HG03135 (cell line): ENCODE measurements at regions not wholly inside any gene's neighbourhood (a gene's known extent, or its start where the extent isn't known, plus 50 kb on each side); places are given as distances from the start of the nearest gene placed in this dataset.

ENCODE experiments used
- ATAC-seq: cut with Tn5 transposase; IDR thresholded peaks from one replicate; pipeline ENCODE4 v1.9.1; 2021; ENCODE audit warnings: mild to moderate bottlenecking, moderate library complexity; ENCODE audit not compliant: unreplicated experiment

DNA sequence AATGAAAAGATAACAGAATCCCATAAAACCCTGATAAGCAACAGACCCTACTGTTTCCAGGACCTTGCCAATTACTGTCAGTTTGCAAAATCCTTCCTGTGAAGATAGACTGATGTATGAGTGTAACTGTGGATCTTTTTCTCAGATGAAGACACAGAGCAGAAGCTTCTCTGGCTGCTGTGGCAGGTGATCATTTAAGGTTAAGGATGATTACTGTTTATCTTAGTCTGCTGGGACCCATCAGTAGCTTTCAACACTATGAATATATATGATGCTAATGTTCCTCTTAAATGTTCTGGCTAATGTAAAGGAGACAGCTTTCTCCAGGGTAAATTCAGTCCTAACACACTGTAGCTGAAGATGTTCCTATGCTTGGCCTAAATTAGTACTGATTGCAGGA lies 56.0 kb upstream of the CTTNBP2 start:
- no peak for ATAC-seq

- ATAC-seq = no peak
Measured at GRCh38 chr7:117931314-117931713, 58.1 kb upstream of the CTTNBP2 start.

DNA sequence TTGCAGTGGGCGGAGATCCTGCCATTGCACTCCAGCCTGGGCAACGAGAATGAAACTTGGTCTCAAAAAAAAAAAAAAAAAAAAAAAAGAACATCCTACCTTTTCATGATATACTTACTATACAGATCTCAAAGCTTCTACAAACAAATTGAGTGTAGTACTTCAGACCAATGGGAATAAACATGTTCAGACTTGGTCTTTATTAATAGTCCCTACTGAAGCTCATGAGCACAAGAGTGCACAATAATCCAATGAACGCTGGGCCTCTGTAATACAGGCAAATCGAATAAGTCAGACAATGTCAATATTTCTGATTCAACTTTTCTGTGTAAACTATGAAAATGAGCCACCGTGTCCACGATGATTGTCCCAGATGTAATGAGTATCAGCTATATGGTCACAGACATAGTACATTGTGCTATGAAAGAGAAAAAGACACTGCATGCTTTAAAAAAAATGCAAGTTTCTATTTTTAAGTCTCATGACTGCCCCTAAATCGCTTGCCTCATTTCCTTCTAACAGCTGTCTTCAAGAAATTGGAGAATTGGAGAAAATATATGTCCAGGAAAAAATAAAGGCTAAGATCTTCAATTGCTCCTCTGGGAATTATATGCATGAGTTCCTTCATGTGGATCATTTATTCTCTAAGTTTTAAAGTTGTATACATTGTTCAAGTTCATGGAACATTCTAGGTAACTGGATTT lies 64.0 kb upstream of the CTTNBP2 start:
- ATAC-seq = no peak

DNA sequence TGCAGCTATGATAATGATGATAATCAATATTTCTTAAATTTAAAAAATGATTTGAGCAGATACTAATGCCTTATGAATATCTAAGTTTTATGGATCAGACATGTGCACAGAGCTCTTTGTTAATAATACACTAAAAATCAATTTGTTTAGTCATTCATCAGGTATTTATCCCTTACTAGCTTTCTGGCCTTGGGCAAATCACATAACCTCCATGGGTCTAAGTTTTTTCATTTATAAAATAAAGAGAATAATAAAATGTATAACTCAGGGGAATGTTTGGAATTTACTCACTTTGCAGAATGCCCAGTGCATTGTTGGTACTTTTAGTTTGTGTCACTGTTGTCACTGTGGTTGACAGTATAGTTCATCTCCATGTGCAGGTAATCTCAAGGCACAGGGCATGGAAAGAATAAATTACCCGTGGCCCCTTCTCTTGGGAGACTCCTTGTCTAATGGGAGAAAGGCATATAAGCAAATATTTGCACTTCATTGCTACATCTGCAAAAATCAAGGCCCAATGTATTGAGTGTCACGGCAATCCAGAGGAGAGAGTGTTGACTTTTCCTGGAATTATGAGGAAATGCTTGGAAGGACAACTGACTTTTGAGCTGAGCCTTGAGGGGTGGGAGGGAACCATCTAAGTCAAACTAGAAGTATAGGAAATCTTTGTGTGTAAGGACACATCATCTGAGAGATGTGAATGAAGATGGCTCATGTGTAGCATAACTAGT lies 64.7 kb upstream of the CTTNBP2 start:
- no peak for ATAC-seq

- no peak for ATAC-seq
Measured at GRCh38 chr7:117941138-117941810, 68.0 kb upstream of the CTTNBP2 start.

- ATAC-seq = no peak
Measured at GRCh38 chr7:117942780-117943179, 69.5 kb upstream of the CTTNBP2 start.

GRCh38 chr7:117944886-117945285 lies 71.6 kb upstream of the CTTNBP2 start:
- no peak for ATAC-seq

DNA sequence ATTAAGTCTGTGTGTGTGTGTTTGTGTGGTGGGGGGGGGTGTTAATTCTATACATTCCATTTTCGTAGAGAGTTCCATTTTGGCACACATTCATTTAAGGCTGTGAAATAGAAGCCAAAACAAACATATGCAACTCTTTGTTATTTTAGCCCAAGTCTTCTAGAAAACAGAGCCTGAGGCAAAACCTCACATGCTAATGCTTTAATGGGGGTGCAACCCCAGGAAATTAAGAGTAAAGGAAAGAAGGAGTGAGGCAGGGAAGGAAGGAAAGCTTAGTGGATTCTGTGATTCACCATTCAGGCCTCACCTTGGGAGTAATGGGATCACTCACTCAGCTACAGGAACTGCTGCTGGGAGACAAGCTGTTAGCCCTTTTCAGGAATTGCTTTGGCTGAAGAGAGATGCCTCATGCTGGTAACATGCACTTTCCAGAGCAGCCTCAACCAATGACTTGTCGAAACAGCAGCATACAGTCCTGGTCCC lies 73.0 kb upstream of the CTTNBP2 start:
- ATAC-seq = no peak

DNA sequence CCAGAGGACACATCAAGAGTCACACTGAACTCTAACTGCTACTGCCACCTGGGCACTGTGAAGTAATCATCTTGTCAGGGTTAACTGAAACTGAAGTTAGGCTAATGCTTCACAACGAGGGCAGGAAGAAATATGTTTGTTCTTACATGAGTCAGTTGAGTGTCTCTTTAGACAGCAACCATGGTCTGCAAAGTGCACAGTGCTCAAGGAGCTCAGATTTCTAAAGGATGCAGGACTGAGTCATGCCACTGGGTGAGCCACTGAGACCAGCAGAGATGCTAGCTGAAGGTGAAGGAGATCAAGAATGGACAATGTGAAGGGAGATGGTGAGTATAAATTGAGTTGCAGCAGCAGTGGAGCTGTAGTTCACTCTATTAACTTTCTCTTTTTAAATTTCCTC lies 76.0 kb upstream of the CTTNBP2 start:
- no peak for ATAC-seq

- ATAC-seq = no peak
Measured at GRCh38 chr7:117950601-117951260, 77.5 kb upstream of the CTTNBP2 start.

GRCh38 chr7:117951285-117951684 lies 78.0 kb upstream of the CTTNBP2 start:
- ATAC-seq = no peak

GRCh38 chr7:117951691-117952280 lies 78.5 kb upstream of the CTTNBP2 start:
- no peak for ATAC-seq

- ATAC-seq = no peak
Measured at GRCh38 chr7:117955046-117955445, 81.8 kb upstream of the CTTNBP2 start.

- ATAC-seq = no peak
Measured at GRCh38 chr7:117960351-117960750, 87.1 kb upstream of the CTTNBP2 start.

DNA sequence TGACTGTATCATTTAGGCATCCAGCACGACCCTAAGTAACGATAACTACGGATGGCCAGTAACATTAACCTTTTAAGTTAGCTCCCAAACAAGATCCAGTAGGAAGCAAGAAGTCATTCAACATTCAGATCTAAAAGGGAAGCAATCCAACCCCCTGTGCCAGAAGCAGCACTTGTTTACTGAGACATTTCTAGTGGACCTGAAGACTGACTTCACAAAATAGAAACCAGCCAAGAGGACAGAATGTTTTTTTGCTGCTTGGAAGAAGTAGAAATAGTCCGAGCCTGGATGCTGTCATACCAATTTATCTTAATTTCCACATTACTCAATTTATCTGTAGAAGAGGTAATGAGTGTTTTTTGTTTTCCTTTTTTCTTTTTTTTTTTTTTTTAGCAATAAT lies 88.0 kb upstream of the CTTNBP2 start:
- ATAC-seq = no peak

- ATAC-seq = no peak
Measured at GRCh38 chr7:117962366-117962994, 89.2 kb upstream of the CTTNBP2 start.

- no peak for ATAC-seq
Measured at GRCh38 chr7:117963264-117964197, 90.3 kb upstream of the CTTNBP2 start.

DNA sequence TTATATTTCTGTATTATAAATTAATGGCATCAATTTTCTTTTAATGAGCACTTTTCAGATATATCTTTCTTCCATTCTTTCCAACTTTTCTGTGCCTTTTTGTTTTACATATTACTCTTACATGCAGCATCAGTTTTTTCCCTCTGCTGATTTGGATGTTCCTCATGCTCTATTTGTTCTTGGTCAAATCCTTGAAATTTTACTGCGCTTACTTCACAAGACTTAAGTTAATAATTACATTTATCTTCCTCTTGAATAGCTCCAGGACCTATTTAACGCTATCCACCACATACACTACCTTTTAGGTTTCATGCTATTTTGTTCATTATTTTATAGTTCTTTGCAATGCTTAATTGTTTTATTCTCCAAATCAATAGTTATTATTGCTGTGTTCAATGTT lies 97.6 kb upstream of the CTTNBP2 start:
- ATAC-seq = no peak

GRCh38 chr7:117971556-117972244 lies 98.5 kb upstream of the CTTNBP2 start:
- ATAC-seq = no peak
